ENCODE measurements at regions not wholly inside any gene's neighbourhood (a gene's known extent, or its start where the extent isn't known, plus 50 kb on each side); places are given as distances from the start of the nearest gene placed in this dataset.

DNA sequence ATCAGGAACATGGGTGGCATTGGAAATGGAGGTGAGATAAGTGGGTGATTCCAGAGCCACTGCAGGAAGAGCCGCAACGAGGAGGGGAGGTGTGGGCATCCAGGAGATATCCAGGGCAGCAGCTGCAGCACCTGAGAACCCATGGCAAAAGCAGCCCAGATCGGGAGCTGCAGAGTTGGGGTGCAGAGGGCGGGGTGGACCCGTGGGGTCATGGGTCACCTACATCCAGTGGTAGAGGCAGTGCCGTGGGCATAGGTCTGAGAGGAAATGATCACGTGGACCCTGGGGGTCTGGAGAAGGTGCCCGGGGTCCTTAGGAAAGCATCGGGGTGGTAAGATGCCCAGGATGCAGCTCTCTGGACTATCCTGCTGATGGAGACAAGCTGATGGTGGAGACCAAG, 530.0 kb downstream of the GLRX3 start:
- Histone ChIP-seq H3K4me1 (ENCODE audit: control insufficient read depth, insufficient read depth, low read length) (no peaks in the 10 kb centered on the region), H3K27me3 (ENCODE audit: control insufficient read depth, insufficient read depth, low read length) (0 out of 2 replicates have a peak, but pooled peaks cover 3% of the 10 kb centered on the region), H3K9me3 (ENCODE audit: control insufficient read depth, insufficient read depth, low read depth, low read length) (no peaks in the 10 kb centered on the region), H3K27ac (ENCODE audit: low read length) (no peak overlapping the region), H3K36me3 (ENCODE audit: control insufficient read depth, insufficient read depth, low read length) (no peaks in the 10 kb centered on the region), H3K4me3 (ENCODE audit: low read depth in 2 of 2, low read length in 2 of 2) (no peak overlapping the region)
- DNase-seq (ENCODE audit: low read depth, low spot score), result no peak
- ChIA-PET POLR2A (no interaction called here), CTCF (no interaction called here)
- TF ChIP-seq POLR2AphosphoS5 (IDR thresholded peaks at IDR 0.05; ENCODE audit: low read depth, low read length), result no peak
- TF ChIP-seq, protein P1, sequence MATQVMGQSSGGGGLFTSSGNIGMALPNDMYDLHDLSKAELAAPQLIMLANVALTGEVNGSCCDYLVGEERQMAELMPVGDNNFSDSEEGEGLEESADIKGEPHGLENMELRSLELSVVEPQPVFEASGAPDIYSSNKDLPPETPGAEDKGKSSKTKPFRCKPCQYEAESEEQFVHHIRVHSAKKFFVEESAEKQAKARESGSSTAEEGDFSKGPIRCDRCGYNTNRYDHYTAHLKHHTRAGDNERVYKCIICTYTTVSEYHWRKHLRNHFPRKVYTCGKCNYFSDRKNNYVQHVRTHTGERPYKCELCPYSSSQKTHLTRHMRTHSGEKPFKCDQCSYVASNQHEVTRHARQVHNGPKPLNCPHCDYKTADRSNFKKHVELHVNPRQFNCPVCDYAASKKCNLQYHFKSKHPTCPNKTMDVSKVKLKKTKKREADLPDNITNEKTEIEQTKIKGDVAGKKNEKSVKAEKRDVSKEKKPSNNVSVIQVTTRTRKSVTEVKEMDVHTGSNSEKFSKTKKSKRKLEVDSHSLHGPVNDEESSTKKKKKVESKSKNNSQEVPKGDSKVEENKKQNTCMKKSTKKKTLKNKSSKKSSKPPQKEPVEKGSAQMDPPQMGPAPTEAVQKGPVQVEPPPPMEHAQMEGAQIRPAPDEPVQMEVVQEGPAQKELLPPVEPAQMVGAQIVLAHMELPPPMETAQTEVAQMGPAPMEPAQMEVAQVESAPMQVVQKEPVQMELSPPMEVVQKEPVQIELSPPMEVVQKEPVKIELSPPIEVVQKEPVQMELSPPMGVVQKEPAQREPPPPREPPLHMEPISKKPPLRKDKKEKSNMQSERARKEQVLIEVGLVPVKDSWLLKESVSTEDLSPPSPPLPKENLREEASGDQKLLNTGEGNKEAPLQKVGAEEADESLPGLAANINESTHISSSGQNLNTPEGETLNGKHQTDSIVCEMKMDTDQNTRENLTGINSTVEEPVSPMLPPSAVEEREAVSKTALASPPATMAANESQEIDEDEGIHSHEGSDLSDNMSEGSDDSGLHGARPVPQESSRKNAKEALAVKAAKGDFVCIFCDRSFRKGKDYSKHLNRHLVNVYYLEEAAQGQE (IDR thresholded peaks at IDR 0.05; ENCODE audit: insufficient read depth in 1 of 2, low read depth in 2 of 2, low read length in 1 of 2), result no peak
- TF ChIP-seq SIN3A (IDR thresholded peaks at IDR 0.05; ENCODE audit: borderline replicate concordance, insufficient read depth, low read depth, low read length), result no peak
- TF ChIP-seq TCF7L2 (IDR thresholded peaks at IDR 0.05; ENCODE audit: low read depth, low read length), result no peak
- TF ChIP-seq, protein P2, sequence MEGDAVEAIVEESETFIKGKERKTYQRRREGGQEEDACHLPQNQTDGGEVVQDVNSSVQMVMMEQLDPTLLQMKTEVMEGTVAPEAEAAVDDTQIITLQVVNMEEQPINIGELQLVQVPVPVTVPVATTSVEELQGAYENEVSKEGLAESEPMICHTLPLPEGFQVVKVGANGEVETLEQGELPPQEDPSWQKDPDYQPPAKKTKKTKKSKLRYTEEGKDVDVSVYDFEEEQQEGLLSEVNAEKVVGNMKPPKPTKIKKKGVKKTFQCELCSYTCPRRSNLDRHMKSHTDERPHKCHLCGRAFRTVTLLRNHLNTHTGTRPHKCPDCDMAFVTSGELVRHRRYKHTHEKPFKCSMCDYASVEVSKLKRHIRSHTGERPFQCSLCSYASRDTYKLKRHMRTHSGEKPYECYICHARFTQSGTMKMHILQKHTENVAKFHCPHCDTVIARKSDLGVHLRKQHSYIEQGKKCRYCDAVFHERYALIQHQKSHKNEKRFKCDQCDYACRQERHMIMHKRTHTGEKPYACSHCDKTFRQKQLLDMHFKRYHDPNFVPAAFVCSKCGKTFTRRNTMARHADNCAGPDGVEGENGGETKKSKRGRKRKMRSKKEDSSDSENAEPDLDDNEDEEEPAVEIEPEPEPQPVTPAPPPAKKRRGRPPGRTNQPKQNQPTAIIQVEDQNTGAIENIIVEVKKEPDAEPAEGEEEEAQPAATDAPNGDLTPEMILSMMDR (IDR thresholded peaks at IDR 0.05), result no peak
- no peak for ATAC-seq
- in situ Hi-C loops (cut with HindIII; ENCODE audit: low pct_unique_long_range_greater_than_20kb, low sequenced_read_pairs), result no loop called here
- intact Hi-C loops (cut with micrococcal nuclease; ENCODE audit: unreplicated experiment), result no loop called here
- BruUV-seq (replicated peaks), result no TSS peak

DNA sequence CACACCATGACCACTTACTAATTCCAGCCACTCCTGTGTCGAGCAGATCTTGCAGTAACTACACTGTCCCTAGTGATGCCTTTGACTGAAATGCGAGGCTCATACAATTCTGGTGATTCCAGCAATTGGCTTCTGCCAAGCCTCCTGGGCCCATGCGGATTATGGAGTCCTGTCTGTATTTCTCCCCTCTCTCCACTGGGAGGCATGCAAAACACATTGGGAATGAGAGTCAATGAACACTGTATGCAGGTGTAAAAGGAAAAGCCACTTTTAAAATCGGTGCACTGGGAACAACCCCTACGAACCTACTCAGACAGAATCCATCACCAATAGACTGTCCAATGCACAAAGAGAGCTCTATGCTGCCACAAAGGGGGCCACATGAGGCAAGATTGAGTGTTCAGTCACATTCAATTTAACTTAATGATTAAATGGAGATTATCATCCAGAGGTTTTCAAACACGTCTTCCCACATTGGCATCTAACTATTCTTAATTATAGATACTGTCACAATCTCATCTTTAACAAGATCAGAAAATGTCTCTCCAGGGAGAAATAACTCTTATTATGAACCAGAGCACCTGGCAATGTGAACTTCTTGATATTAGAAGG, 550.6 kb downstream of the GLRX3 start:
- Histone ChIP-seq H3K4me1 (ENCODE audit: control insufficient read depth, insufficient read depth, low read length) (no peaks in the 10 kb centered on the region), H3K27me3 (ENCODE audit: control insufficient read depth, insufficient read depth, low read length) (peaks cover 2% of the 10 kb centered on the region), H3K36me3 (ENCODE audit: control insufficient read depth, insufficient read depth, low read length) (no peaks in the 10 kb centered on the region), H3K9me3 (ENCODE audit: control insufficient read depth, insufficient read depth, low read depth, low read length) (peaks cover 2% of the 10 kb centered on the region; the same call in 1 of the 2 replicates), H3K27ac (ENCODE audit: low read length) (no peak overlapping the region), H3K4me3 (ENCODE audit: low read depth in 2 of 2, low read length in 2 of 2) (no peak overlapping the region)
- BruUV-seq (replicated peaks), result no TSS peak
- ATAC-seq (peak; percentile 76; the same call in 1 of the 2 replicates), DNase-seq (ENCODE audit: low read depth, low spot score) (no peak)
- CTCF ChIA-PET, result no interaction called here
- in situ Hi-C loops (cut with HindIII; ENCODE audit: low pct_unique_long_range_greater_than_20kb, low sequenced_read_pairs) (no loop called here), intact Hi-C loops (cut with micrococcal nuclease; ENCODE audit: unreplicated experiment) (no loop called here)
- POLR2A ChIA-PET, result no interaction called here
- TF ChIP-seq, protein P2 (IDR thresholded peaks at IDR 0.05), result peak; percentile 81
- no peak for TF ChIP-seq TCF7L2 (IDR thresholded peaks at IDR 0.05; ENCODE audit: low read depth, low read length)
